ENCODE measurements at regions not wholly inside any gene's neighbourhood (a gene's known extent, or its start where the extent isn't known, plus 50 kb on each side); places are given as distances from the start of the nearest gene placed in this dataset.

- Histone ChIP-seq H3K27me3 (replicated peaks in 1 of 4; ENCODE audit: control extremely low read depth in 1 of 4, control insufficient read depth in 3 of 4, insufficient read depth in 4 of 4, low read length in 3 of 4) (no peaks in the 10 kb centered on the region), H3K4me1 (ENCODE audit: control insufficient read depth in 2 of 2, insufficient read depth in 2 of 2, low read length in 2 of 2) (no peaks in the 10 kb centered on the region), H3K27ac (ENCODE audit: low read length in 2 of 2) (no peak overlapping the region), H3K79me2 (ENCODE audit: control insufficient read depth, insufficient read depth, low read length) (no peaks in the 10 kb centered on the region), H2AFZ (ENCODE audit: insufficient read depth, low read depth, low read length, poor library complexity, severe bottlenecking) (no peak overlapping the region), H3K36me3 (replicated peaks in 1 of 2; ENCODE audit: control extremely low read depth in 1 of 2, control insufficient read depth in 1 of 2, extremely low read depth in 1 of 2, insufficient read depth in 2 of 2, low read length in 1 of 2) (no peaks in the 10 kb centered on the region), H4K20me1 (ENCODE audit: control insufficient read depth, insufficient read depth, low read length, poor library complexity, severe bottlenecking) (no peaks in the 10 kb centered on the region), H3K4me2 (replicated peaks; ENCODE audit: low read depth, low read length, poor library complexity, severe bottlenecking) (no peak overlapping the region), H3K9ac (ENCODE audit: low read length) (no peak overlapping the region), H3K4me3 (ENCODE audit: control extremely low read depth in 1 of 5, extremely low read depth in 1 of 5, insufficient read depth in 1 of 5, low read depth in 2 of 5, low read length in 4 of 5) (no peak overlapping the region), H3K9me3 (ENCODE audit: control extremely low read depth in 1 of 3, control insufficient read depth in 2 of 3, insufficient read depth in 1 of 3, low read length in 2 of 3) (no peaks in the 10 kb centered on the region)
- H3K4me1 Mint-ChIP-seq = no peaks in the 10 kb centered on the region
- H3K27ac Mint-ChIP-seq = no peak overlapping the region
- DNase-seq = no peak
- no peak overlapping the region for H3K4me3 Mint-ChIP-seq
- no peak for ATAC-seq (ENCODE audit: low read depth)
- H3K27me3 Mint-ChIP-seq = no peaks in the 10 kb centered on the region
- TF ChIP-seq EZH2 (IDR thresholded peaks at IDR 0.05; ENCODE audit: borderline replicate concordance, insufficient read depth, low read depth, low read length, poor library complexity, severe bottlenecking) (no peak), CTCF (IDR thresholded peaks at IDR 0.05) (no peak)
- ChIA-PET POLR2A (no interaction called here), CTCF (no interaction called here)
- 87% methylated on average over 5 of the region's 10 CpGs for WGBS (ENCODE audit: insufficient coverage)
- intact Hi-C loops (cut with micrococcal nuclease) = no loop called here
- H3K9me3 Mint-ChIP-seq (ENCODE audit: insufficient read depth) = no peaks in the 10 kb centered on the region
Measured at GRCh38 chr12:126518596-126519200, 1453.5 kb downstream of the AACS start.

GRCh38 chr12:126519833-126520232 is 1454.6 kb downstream of the AACS start:
- H3K4me1 Mint-ChIP-seq = no peaks in the 10 kb centered on the region
- Histone ChIP-seq H3K27me3 (replicated peaks in 1 of 4; ENCODE audit: control extremely low read depth in 1 of 4, control insufficient read depth in 3 of 4, insufficient read depth in 4 of 4, low read length in 3 of 4) (no peaks in the 10 kb centered on the region), H3K9ac (ENCODE audit: low read length) (no peak overlapping the region), H2AFZ (ENCODE audit: insufficient read depth, low read depth, low read length, poor library complexity, severe bottlenecking) (no peak overlapping the region), H3K79me2 (ENCODE audit: control insufficient read depth, insufficient read depth, low read length) (no peaks in the 10 kb centered on the region), H3K36me3 (replicated peaks in 1 of 2; ENCODE audit: control extremely low read depth in 1 of 2, control insufficient read depth in 1 of 2, extremely low read depth in 1 of 2, insufficient read depth in 2 of 2, low read length in 1 of 2) (no peaks in the 10 kb centered on the region), H3K4me2 (replicated peaks; ENCODE audit: low read depth, low read length, poor library complexity, severe bottlenecking) (no peak overlapping the region), H3K4me3 (ENCODE audit: control extremely low read depth in 1 of 5, extremely low read depth in 1 of 5, insufficient read depth in 1 of 5, low read depth in 2 of 5, low read length in 4 of 5) (no peak overlapping the region), H3K27ac (ENCODE audit: low read length in 2 of 2) (no peak overlapping the region), H4K20me1 (ENCODE audit: control insufficient read depth, insufficient read depth, low read length, poor library complexity, severe bottlenecking) (no peaks in the 10 kb centered on the region), H3K9me3 (ENCODE audit: control extremely low read depth in 1 of 3, control insufficient read depth in 2 of 3, insufficient read depth in 1 of 3, low read length in 2 of 3) (no peaks in the 10 kb centered on the region), H3K4me1 (ENCODE audit: control insufficient read depth in 2 of 2, insufficient read depth in 2 of 2, low read length in 2 of 2) (no peaks in the 10 kb centered on the region)
- intact Hi-C loops (cut with micrococcal nuclease) = no loop called here
- DNase-seq (no peak), ATAC-seq (ENCODE audit: low read depth) (no peak)
- H3K4me3 Mint-ChIP-seq = no peak overlapping the region
- WGBS (ENCODE audit: insufficient coverage) = no CpG with 5 or more reads among the region's 3 CpGs
- TF ChIP-seq EZH2 (IDR thresholded peaks at IDR 0.05; ENCODE audit: borderline replicate concordance, insufficient read depth, low read depth, low read length, poor library complexity, severe bottlenecking) (no peak), CTCF (IDR thresholded peaks at IDR 0.05) (no peak)
- H3K27ac Mint-ChIP-seq = no peak overlapping the region
- ChIA-PET CTCF (no interaction called here), POLR2A (no interaction called here)
- no peaks in the 10 kb centered on the region for H3K27me3 Mint-ChIP-seq
- no peaks in the 10 kb centered on the region for H3K9me3 Mint-ChIP-seq (ENCODE audit: insufficient read depth)

All from B cell (primary cell).